D341Med (cell line): ENCODE measurements at regions not wholly inside any gene's neighbourhood (a gene's known extent, or its start where the extent isn't known, plus 50 kb on each side); places are given as distances from the start of the nearest gene placed in this dataset.

Experiments
- DNase-seq: peaks from one replicate; pipeline ENCODE4 v3.0.0; 2012; ENCODE audit warnings: low spot score

GRCh38 chr22:48558606-48559402, 1268.9 kb downstream of the BRD1 start:
- no peak for DNase-seq

- no peak for DNase-seq
Observed at GRCh38 chr22:48558016-48558415, 1269.7 kb downstream of the BRD1 start.

GRCh38 chr22:48557473-48557872, 1270.2 kb downstream of the BRD1 start:
- no peak for DNase-seq

GRCh38 chr22:48556751-48557150, 1270.9 kb downstream of the BRD1 start:
- DNase-seq = no peak

- DNase-seq = no peak
Observed at GRCh38 chr22:48556222-48556621, 1271.5 kb downstream of the BRD1 start.

GRCh38 chr22:48555606-48556005, 1272.1 kb downstream of the BRD1 start:
- no peak for DNase-seq

- no peak for DNase-seq
Observed at GRCh38 chr22:48554893-48555572, 1272.6 kb downstream of the BRD1 start.

GRCh38 chr22:48553694-48554308, 1273.9 kb downstream of the BRD1 start:
- no peak for DNase-seq

- DNase-seq = no peak
Observed at GRCh38 chr22:48553119-48553518, 1274.6 kb downstream of the BRD1 start.

- DNase-seq = no peak
Observed at GRCh38 chr22:48551716-48552268, 1275.9 kb downstream of the BRD1 start.

- DNase-seq = no peak
Observed at GRCh38 chr22:48551061-48551460, 1276.6 kb downstream of the BRD1 start.

- no peak for DNase-seq
Observed at GRCh38 chr22:48548391-48548790, 1279.3 kb downstream of the BRD1 start.

- no peak for DNase-seq
Observed at GRCh38 chr22:48547971-48548370, 1279.7 kb downstream of the BRD1 start.

- no peak for DNase-seq
Observed at GRCh38 chr22:48546653-48547424, 1280.8 kb downstream of the BRD1 start.

- no peak for DNase-seq
Observed at GRCh38 chr22:48545987-48546386, 1281.7 kb downstream of the BRD1 start.

- no peak for DNase-seq
Observed at GRCh38 chr22:48541401-48542098, 1286.1 kb downstream of the BRD1 start.

- DNase-seq = no peak
Observed at GRCh38 chr22:48539261-48539660, 1288.4 kb downstream of the BRD1 start.

GRCh38 chr22:48538291-48538820, 1289.3 kb downstream of the BRD1 start:
- DNase-seq = no peak

GRCh38 chr22:48537343-48537680, 1290.4 kb downstream of the BRD1 start:
- no peak for DNase-seq

GRCh38 chr22:48536541-48537342, 1290.9 kb downstream of the BRD1 start:
- DNase-seq = no peak
